HG03565 (cell line): ENCODE measurements at regions not wholly inside any gene's neighbourhood (a gene's known extent, or its start where the extent isn't known, plus 50 kb on each side); places are given as distances from the start of the nearest gene placed in this dataset.

ENCODE experiments used
- ATAC-seq: cut with Tn5 transposase; IDR thresholded peaks from one replicate; pipeline ENCODE4 v1.9.1; 2021; ENCODE audit warnings: mild to moderate bottlenecking, moderate library complexity; ENCODE audit not compliant: unreplicated experiment

DNA sequence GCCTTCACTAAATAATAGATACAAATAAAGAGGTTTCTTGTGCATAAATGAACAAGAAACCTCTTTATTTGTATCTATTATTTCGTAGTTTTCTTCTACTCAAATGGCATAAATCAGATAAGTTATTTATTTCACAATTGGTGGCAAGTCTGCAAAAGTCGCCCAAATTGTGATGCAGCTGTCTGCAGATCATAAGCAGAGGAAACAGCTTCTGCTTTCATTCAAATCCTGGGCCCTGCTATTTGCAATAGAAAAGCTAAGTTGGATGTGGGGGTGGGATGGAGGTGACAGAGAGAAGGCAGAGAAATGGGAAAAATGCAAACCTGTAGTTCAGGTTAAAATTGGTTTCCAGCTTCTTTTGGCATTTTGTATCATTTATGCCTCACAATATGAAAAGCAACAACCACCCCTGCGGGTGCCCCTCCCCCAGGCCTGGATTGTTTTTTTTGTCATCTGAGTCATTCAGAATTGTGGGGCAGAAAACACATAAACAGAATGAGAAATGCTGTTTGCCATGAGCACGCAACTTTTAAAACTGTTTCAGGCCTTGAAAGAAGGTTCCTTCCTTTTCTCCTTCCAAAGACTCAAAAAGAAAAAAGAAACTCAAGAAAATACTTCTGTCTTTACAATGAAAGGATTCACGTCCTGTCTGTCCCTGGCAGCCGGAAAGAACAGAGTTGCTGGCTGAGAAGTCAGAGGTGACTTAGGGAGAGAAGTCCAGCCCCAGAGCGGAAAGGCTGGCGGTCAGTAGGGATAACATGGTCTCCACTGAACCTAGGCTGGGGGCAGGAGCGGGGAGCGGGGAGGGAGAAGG lies 132.9 kb downstream of the BAMBI start:
- ATAC-seq: no peak

DNA sequence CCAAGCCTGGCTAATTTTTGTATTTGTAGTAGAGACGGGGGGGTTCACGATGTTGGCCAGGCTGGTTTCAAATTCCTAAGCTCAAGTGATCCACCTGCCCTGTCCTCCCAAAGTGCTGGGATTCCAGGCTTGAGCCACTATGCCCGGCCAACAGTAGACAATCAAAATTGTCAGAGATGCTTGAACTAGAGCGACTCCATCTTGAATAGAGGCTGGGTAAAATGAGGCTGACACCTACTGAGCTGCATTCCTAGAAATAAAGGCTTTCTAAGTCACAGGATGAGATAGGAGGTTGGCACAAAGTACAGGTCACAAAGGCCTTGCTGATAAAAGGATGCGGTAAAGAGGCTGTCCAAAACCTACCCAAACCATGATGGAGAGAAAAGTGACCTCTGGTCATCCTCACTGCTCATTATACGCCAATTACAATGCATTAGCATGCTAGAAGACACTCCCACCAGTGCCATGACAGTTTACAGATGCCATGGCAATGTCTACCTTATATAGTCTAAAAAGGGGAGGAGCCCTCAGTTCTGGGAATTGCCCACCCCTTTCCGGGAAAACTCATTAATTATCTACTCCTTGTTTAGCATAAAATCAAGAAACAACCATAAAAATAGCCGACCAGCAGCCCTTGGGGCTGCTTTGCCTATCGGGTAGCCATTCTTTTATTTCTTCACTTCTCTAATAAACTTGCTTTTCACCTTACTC lies 134.5 kb downstream of the BAMBI start:
- ATAC-seq: no peak

DNA sequence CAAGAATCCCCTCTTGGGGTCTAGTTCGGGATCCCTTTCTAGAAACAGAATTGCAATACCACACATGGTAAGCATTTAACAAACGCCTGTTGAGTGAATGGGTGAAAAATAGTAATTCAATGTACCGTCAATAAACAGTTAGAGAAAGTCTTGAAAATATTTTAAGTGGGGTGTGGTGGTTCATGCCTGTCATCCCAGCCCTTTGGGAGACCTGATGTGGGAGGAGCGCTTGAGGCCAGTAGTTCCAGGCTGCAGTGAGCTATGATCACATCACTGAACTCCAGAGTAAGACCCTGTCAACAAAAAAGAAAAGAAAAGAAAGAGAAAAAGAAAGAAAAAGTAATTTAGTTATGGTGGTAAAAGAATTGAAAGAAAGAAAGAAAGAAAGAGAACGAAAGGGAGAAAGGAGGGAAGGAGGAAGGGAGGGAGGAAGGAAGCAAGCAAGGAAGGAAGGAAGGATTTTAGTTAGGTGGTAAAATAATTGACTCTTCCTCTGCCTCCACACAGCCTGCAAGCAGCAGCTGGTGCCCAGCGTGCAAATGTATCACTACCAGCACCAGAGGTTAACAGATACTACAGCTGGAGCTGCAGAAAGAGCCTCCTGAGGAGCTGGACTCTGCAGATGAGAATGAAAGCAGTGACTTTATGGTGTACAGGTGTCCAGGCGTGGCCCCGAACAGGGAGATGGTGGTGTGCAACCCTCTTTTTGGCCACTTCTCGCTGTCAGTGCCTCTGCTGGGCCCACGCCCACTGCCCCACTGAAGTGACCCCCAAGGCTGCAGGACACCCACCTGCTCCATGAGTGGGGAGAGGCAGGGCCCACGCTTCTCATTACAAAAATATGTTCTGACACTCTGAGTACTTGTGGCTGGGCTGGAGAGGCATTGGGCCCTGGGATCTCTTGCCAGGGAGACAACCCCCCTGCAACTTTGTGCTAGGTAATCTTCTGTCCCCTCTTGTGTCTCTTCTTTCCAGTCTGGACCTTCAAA lies 135.4 kb downstream of the BAMBI start:
- no peak for ATAC-seq

DNA sequence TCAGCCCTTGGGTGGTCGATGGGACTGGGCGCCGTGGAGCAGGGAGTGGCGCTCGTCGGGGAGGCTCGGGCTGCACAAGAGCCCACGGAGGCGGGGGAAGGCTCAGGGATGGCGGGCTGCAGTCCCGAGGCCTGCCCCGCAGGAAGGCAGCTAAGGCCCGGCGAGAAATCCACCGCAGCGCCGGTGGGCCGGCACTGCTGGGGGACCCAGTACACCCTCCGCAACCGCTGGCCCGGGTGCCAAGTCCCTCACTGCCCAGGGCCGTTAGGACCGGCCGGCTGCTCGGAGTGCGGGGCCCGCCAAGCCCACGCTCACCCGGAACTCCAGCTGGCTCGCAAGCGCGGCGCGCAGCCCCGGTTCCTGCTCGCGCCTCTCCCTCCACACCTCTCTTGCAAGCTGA lies 138.4 kb downstream of the BAMBI start:
- no peak for ATAC-seq

DNA sequence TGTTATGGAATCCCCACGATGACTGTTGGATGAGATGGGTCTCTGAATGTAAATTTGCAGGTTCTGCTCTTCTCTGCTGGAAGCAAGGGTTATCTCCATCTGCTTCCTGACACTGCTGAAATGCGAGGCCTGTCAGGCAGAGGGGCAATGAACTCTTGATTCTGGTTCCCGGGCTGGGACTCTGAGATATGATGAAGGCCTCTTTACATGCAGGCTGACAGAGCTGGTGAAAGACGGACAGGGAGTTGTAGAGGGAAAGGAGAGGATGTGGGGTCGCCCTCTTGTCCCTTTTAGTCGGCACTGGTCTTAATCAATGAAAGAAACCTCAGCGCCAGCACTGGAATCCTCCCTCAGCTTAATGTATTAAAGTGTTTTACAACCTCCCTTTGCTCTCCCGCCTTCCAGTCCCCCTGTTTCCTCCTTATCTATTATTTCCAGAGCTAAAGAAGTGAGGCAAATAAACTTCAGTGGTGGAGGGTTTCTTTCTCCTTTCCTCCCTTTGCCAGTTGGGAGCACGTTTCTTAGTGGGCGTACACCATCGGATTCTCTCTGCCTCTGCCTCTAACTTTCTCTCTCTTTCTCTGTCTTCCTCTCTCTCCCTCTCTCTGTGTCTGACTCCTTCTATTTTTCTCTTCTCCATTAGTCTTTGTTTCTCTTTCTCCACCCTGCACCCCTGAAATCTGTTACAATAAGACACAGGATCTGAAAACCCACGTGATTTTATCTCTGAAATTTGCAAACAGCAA lies 145.6 kb downstream of the BAMBI start:
- ATAC-seq: no peak

DNA sequence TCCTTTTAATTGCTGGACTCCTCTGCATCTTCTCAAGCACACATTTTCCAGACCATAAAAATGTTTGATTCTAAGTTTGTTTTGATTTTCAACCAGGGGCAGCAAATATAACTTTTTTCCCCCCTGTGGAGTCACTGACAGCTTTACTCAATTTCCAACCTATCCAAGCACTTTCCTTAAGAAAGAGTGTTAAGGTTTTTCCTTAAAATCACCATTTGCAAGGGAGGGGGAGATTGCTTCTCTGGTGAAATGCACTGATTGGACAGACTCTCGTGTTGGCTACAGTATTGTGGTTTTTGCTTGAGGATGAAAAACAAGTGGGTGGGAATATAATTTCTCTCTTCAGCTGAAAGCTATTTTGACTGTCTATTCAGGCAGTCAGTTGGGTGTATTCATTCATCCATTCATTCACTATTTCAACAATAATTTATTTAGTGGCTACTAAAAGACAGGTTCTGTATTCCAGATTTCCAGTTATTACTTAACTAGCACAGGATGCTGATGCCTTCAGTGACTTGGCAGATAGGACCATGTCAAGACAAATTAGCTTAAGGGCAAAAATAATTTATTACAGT lies 146.3 kb downstream of the BAMBI start:
- no peak for ATAC-seq

DNA sequence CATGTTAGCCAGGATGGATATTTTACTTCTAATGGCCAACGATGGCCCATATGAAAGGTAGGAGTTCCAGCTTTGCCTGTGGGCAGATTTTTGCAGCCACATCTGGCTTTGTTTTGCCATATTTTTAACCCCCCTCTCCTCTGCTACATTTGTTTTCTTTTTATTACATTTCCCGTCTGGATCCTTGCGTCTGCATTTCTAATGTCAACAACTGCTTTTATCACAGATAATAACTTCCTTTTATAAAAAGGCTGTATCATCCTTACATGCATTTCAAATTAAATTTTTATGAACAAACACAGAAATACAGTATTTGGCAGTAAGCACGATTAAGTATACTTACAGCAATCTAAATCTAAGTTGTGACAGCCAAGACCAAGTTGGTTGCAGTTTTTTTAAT lies 156.0 kb downstream of the BAMBI start:
- ATAC-seq: no peak

DNA sequence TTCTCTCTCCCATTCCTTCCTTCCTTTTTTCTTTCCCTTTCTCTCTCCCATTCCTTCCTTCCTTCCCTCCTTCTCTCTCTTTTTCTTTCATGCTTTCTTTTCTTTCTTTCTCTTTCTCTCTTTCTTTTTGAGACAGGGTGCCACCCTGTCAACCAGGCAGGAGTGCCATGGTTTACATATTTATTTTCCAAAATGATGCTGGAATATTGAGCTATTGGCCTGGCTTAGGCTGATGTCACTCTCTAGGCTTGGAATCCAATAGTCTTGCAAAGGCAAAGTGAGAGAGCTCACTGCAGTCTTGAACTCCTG lies 159.1 kb downstream of the BAMBI start:
- no peak for ATAC-seq

DNA sequence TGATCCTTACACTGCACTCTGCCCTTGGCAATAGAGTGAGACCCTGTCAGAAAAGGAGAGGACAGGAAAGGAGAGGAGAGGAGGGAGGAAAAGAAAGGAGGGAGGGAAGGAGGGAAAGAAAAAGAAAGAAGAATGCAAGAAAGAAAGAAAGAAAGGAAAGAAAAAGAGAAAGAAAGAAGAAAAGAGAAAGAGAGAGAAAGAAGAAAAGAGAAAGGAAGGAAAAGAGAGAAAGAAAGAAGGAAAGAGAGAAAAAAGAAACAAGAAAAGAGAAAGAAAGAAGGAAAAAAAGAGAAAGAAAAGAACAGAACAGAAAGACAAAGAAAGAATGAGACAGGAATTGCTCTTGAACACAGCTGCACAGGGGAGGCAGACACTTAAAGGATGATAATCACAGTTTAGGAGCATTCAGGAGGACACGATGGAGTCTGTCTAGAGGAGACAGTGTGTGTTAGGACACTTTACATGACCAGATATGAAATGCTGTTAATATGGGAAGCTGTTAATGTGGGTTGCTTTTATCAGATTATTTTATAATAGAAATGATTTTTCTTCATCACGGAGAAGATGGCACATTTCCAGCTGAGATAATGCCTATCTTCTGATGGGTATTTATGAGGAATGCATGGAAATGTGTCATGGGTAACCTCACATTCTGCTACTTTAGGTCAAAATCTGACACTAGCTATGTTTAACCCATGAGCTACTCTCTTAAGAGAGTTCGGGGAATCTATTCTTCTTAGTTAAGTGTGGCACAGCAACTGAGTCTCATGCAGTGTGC lies 160.5 kb downstream of the BAMBI start:
- no peak for ATAC-seq

DNA sequence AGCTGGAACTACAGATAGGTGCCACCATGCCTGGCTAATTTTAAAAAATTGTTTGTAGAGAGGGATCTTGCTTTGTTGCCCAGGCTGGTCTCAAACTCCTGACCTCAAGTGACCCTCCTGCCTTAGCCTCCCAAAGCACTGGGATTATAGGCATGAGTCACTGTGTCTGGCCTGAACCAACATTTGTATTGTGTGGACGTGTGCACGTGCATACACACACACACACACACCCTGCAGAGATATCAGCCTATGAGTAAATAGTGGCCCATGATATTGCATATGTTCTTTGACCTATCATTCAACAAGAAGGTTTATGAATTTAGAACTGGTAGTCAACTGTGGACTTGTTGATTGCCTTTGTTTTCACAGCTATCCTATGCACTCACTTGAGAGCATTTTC lies 161.6 kb downstream of the BAMBI start:
- ATAC-seq: no peak

DNA sequence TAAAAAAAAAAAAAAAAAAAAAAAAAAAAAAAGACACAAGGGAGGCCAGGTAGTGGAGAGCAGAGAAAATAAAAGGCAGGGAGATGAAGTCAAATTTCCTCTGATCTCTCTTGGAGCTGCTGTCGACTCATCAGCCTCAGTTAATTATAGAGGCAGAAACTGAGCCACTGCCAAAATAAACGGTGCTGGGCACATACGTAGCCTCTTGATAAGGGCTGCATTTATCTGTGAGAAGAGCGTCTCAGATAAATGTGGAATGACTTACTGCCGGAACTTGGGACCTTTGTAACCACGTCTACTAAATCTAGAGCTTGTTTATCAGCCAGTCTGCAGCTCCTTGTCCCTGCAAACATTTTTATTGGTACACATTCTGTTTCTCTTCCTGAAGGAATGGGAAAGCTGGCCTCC lies 162.3 kb downstream of the BAMBI start:
- ATAC-seq: no peak

DNA sequence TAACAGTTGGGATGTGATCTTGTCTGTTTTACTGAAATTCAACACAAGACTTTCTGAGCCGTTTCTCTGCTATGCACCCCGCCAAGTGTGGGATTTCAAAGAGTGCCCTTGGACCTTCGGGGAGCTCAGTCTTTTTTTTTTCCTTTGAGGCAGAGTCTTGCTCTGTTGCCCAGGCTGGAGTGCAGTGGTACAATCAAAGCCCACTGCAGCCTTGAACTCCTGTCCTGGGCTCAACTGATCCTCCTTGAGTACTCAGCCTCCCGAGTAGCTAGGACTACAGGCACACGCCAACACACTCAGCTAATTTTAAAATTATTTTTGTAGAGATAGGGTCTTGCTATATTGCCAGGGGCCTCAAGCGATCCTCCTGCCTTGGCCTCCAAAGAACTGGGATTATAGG lies 162.9 kb downstream of the BAMBI start:
- no peak for ATAC-seq

DNA sequence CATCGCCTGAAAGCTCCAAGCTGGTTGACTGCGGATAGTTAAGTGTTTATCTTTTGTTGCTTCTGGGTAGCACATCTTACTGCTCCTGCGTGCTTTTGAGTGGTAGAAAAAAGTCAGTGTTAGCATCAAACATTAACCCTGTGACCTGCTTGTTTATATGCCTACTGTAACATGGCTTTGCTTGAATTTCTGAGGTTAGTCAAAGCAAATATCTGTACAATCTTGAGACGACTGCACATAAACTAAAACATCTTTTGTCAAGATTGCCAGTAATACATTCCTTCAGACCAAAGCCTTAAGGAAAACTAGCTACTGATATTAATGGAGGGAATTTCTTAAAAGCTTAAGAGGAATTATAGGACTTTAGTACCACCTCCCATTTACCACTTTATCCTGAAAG lies 163.7 kb downstream of the BAMBI start:
- ATAC-seq: no peak

DNA sequence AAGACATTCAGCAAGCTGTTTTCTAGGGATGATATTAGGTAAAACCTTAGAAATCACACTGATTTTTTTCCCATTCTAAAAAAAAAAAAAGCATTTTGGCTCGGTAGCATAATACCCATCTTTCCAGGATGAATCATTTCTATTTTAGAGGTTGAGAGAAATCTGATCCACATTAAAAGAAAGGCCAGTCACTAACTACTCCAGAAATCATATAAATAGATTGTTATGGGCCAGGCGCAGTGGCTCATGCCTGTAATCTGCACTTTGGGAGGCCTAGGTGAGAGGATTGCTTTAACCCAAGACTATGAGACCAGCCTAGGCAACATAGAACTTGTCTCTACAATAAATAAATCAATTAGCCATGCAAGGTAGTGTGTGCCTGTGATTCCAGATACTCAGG lies 164.3 kb downstream of the BAMBI start:
- no peak for ATAC-seq

DNA sequence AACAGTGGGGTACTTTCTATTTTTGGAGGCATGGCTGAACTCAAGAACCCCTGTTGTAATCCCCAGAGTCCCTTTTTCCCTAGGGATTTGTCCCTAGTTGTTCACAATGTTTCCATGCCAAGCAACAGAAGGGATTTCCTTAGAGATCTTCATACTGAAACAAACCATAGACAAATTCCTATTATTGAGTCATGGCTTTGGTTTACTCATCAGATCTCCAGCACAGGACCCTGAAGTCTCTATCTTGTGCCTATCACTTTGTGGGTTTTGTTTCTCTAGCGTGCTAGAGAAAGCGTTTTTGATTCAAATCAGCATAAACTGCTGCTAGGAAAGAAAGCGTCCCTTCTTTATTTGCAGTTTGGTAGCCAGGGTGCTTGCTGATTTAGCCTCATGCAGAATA lies 165.0 kb downstream of the BAMBI start:
- ATAC-seq: no peak

DNA sequence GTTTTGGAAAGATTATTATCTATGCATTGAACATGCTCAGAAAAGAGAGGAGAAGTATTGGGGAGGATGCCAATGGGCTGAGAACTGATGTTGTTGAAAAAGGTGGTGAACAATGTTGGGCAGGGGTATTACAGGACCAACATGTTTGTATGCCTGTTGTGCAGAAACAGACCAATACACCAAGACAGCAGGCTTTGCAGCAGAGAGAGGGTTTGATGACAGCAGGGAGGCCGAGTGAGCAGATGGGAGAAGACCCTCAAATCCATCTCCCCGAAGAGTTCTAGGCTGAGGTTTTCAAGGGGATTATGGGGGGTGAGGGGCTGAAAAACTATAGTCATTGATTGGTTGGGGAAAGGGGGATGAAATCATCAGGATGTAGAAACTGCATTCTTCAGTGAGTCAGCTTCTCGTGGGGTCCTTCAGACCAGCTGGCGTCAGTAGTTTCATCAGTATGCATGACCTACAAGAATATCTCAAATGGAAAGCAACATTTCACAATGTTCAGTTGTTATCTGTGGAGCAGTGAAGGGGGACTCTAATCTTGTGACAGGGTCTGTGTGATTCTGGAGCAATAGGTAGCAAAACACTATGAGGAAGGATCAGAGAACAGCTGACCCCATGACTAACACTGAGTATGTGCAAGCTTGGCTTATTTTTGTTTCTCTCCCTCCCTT lies 167.8 kb downstream of the BAMBI start:
- no peak for ATAC-seq

DNA sequence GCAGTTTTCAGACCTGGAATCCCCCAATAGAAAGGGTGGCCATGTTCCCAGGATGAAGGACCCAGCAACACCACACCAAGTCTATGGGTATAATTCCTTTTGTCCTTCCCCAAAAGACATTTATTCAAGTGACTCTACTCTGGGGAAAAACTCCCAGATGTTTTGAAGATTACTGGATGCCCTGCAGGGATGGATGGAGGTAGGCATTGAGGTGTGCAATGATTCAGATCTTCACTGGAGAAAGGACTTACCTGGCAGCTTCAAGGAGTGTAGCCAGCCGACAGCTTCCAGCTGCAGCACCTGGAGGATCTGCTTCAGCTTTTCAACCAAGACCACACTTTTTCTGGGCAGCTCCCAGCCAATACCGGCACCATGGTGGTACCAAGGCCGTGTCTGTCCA lies 172.0 kb downstream of the BAMBI start:
- no peak for ATAC-seq

DNA sequence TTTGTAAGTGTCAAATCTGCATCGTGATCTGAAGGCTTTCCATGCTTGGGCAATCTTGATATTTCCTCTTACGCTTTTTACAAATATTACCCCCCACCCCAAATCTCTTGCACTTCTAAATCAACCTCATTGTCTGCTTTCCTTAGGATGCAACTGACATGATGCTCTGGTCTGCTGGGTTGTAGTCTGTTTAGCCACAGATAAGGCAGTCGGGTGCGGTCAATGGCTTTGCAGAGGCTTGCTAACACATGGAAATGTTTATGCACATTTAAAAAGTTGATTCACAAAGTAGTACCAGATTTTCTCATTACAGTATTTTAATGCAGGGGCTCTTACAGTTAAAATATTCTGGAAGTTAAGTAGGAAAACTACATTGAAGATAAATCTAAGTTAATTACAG lies 172.5 kb downstream of the BAMBI start:
- ATAC-seq: no peak

DNA sequence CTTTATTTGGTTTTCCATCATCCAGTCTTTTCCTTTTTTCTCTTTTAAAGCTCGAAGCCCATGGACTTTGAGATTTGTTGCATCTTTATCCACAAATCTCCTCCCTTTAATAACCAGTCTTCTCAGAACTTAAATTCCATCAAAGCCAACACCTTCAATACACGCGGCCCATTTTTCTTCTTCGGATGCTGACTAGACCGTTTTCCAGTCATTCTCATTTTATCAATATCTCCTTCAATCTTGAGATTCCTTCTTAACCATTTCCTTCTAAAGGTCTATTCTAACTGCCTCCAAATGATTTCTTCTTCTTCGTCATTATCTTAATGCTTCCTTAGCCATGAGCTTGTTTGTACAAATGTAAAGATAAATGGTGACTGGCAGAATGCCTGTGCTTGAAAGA lies 173.5 kb downstream of the BAMBI start:
- ATAC-seq: no peak
